Panc1 (cell line): ENCODE measurements at regions not wholly inside any gene's neighbourhood (a gene's known extent, or its start where the extent isn't known, plus 50 kb on each side); places are given as distances from the start of the nearest gene placed in this dataset.

Experiments used
- ATAC-seq: fragments of 200-7000 bp; cut with Tn5 transposase; 2 replicates; pipeline ENCODE4 v1.9.1; 2020; ENCODE audit warnings: mild to moderate bottlenecking, moderate library complexity
- BruUV-seq: library from RNA; stranded (reverse); fragments of 400-500 nt; replicated peaks from 2 replicates; lab custom pipeline; 2021; lab: Mats Ljungman, UMichigan
- CTCF ChIA-PET: fragments of 300-600 bp; sonication (Branson Sonifier 250); formaldehyde crosslinking; loops from one replicate; lab custom pipeline; 2022; ENCODE audit warnings: antibody characterized with exemption; lab: Charles Lee
- POLR2A ChIA-PET: fragments of 300-600 bp; sonication (Branson Sonifier 250); formaldehyde crosslinking; loops from one replicate; lab custom pipeline; 2022; ENCODE audit warnings: antibody characterized with exemption; lab: Charles Lee
- DNase-seq: peaks from one replicate; pipeline ENCODE4 v3.0.0-alpha.2; 2010; ENCODE audit warnings: low read depth, low spot score
- H3K27ac ChIP-seq: 2 replicates; pipeline ENCODE4 v1.5.1; 2011; ENCODE audit warnings: mild to moderate bottlenecking, low read length, inconsistent platforms
- H3K27me3 ChIP-seq: fragments of 200-500 bp; sonication (Bioruptor generic); 2 replicates; pipeline ENCODE4 v1.6.0; 2014; ENCODE audit warnings: low read length, inconsistent platforms; ENCODE audit not compliant: control insufficient read depth, insufficient read depth
- H3K36me3 ChIP-seq: fragments of 200-500 bp; sonication (Bioruptor generic); 2 replicates; pipeline ENCODE4 v1.5.1; 2014; ENCODE audit warnings: inconsistent platforms, mild to moderate bottlenecking, low read length, moderate library complexity; ENCODE audit not compliant: control insufficient read depth, insufficient read depth
- H3K4me1 ChIP-seq: 2 replicates; pipeline ENCODE4 v1.5.1; 2011; ENCODE audit warnings: inconsistent platforms, mild to moderate bottlenecking, low read length, moderate library complexity; ENCODE audit not compliant: control insufficient read depth, insufficient read depth
- H3K4me3 ChIP-seq, 2 experiments: 2 replicates each; pipeline ENCODE4 v1.5.1; 2011 to 2012; ENCODE audit warnings: low read depth in 2 of 2, low read length in 2 of 2, mild to moderate bottlenecking in 2 of 2, inconsistent platforms in 1 of 2, moderate library complexity in 1 of 2
- H3K9me3 ChIP-seq: fragments of 200-500 bp; sonication (Bioruptor generic); 2 replicates; pipeline ENCODE4 v1.5.1; 2014; ENCODE audit warnings: low read depth, mild to moderate bottlenecking, inconsistent platforms, low read length, moderate library complexity; ENCODE audit not compliant: control insufficient read depth, insufficient read depth
- CTCF ChIP-seq: fragments of 450-650 bp; IDR thresholded peaks from 2 replicates; pipeline ENCODE4 v1.5.1; 2017; ENCODE audit warnings: mild to moderate bottlenecking
- POLR2AphosphoS5 ChIP-seq: IDR thresholded peaks from 2 replicates; pipeline ENCODE4 v1.6.1; 2012; ENCODE audit warnings: mild to moderate bottlenecking, low read depth, low read length, moderate library complexity
- REST ChIP-seq, 2 experiments: IDR thresholded peaks; 2 replicates each; pipeline ENCODE4 v1.6.1; 2011 to 2012; ENCODE audit warnings: low read depth in 2 of 2, control low read depth in 1 of 2, low read length in 1 of 2, mild to moderate bottlenecking in 1 of 2, moderate library complexity in 1 of 2; ENCODE audit not compliant: insufficient read depth in 1 of 2
- SIN3A ChIP-seq: IDR thresholded peaks from 2 replicates; pipeline ENCODE4 v1.6.1; 2012; ENCODE audit warnings: low read depth, mild to moderate bottlenecking, low read length, moderate library complexity, borderline replicate concordance; ENCODE audit not compliant: insufficient read depth
- TCF7L2 ChIP-seq: IDR thresholded peaks from 2 replicates; pipeline ENCODE4 v1.6.1; 2011; ENCODE audit warnings: mild to moderate bottlenecking, low read depth, low read length, inconsistent platforms
- in situ Hi-C: cut with HindIII; loops from 2 replicates; pipeline ENCODE4 v1.10.0; 2016; ENCODE audit warnings: low sequenced_read_pairs, low pct_unique_long_range_greater_than_20kb
- intact Hi-C: fragments of 100-400 bp; cut with micrococcal nuclease; formaldehyde crosslinking; loops from one replicate; pipeline ENCODE4 v1.10.0; 2022; ENCODE audit not compliant: unreplicated experiment

GRCh38 chr16:52271088-52271750 lies 275.7 kb downstream of the TOX3 start:
- no peaks in the 10 kb centered on the region for H3K9me3 ChIP-seq
- H3K4me1 ChIP-seq = no peaks in the 10 kb centered on the region
- intact Hi-C loops (no loop called here), in situ Hi-C loops (no loop called here)
- CTCF ChIA-PET = no interaction called here
- no peak for DNase-seq
- no peak overlapping the region for H3K27ac ChIP-seq
- BruUV-seq = no TSS peak
- POLR2A ChIA-PET = no interaction called here
- H3K4me3 ChIP-seq = no peak overlapping the region
- ATAC-seq = no peak
- no peaks in the 10 kb centered on the region for H3K27me3 ChIP-seq
- H3K36me3 ChIP-seq = no peaks in the 10 kb centered on the region
- TF ChIP-seq POLR2AphosphoS5 = no peak
- TF ChIP-seq REST (IDR thresholded peaks at IDR 0.05; ENCODE audit: insufficient read depth in 1 of 2, low read depth in 2 of 2, low read length in 1 of 2) = no peak
- TF ChIP-seq CTCF = no peak
- no peak for TF ChIP-seq SIN3A
- TF ChIP-seq TCF7L2 = no peak

GRCh38 chr16:52265446-52265861 lies 281.5 kb downstream of the TOX3 start:
- no peak for ATAC-seq
- in situ Hi-C loops (no loop called here), intact Hi-C loops (no loop called here)
- no peaks in the 10 kb centered on the region for H3K4me1 ChIP-seq
- no peaks in the 10 kb centered on the region for H3K9me3 ChIP-seq
- H3K4me3 ChIP-seq = no peak overlapping the region
- ChIA-PET POLR2A (no interaction called here), CTCF (no interaction called here)
- H3K36me3 ChIP-seq = no peaks in the 10 kb centered on the region
- no peaks in the 10 kb centered on the region for H3K27me3 ChIP-seq
- BruUV-seq = no TSS peak
- DNase-seq = no peak
- TF ChIP-seq SIN3A (no peak), POLR2AphosphoS5 (no peak), CTCF (no peak), REST (IDR thresholded peaks at IDR 0.05; ENCODE audit: insufficient read depth in 1 of 2, low read depth in 2 of 2, low read length in 1 of 2) (no peak), TCF7L2 (no peak)
- no peak overlapping the region for H3K27ac ChIP-seq
